ENCODE measurements at regions not wholly inside any gene's neighbourhood (a gene's known extent, or its start where the extent isn't known, plus 50 kb on each side); places are given as distances from the start of the nearest gene placed in this dataset.

DNA sequence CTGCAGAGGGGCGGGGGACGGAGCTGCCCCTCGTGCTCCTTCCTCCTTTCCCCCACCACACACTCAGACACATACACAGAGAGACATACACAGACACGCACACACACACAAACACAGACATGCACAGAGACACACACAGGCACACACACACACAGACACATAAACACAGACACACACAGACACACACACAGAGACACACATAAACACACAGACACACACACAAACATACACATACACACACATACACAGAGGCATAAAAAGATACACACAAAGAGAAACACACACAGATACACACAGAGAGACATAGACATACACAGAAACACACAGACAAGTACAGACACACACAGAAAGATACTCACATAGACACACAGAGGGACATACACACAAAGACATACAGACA is 136.0 kb downstream of the UQCRFS1 start:
- Histone ChIP-seq H3K9me3 (replicated peaks in 1 of 3) (no peaks in the 10 kb centered on the region), H3K27ac (no peak overlapping the region), H3K27me3 (no peaks in the 10 kb centered on the region), H3K4me1 (replicated peaks in 1 of 2) (peaks cover 0 to 4% of the 10 kb centered on the region in 2 donors), H3K36me3 (replicated peaks in 1 of 2) (no peaks in the 10 kb centered on the region), H3K4me3 (no peak overlapping the region)
- TF ChIP-seq CTCF (IDR thresholded peaks at IDR 0.05) (no peak), POLR2A (IDR thresholded peaks at IDR 0.05) (no peak)
- intact Hi-C loops (cut with DNase I), result no loop called here
- whole genome bisulfite sequencing, 4 donors, result 75 to 92% (median 83%) methylated on average over 4 of the region's 4 CpGs
- no peak for DNase-seq

GRCh38 chr19:29076161-29076560 is 136.8 kb downstream of the UQCRFS1 start:
- peaks cover 0 to 4% of the 10 kb centered on the region in 2 donors for H3K4me1 ChIP-seq (replicated peaks in 1 of 2)
- TF ChIP-seq CTCF (IDR thresholded peaks at IDR 0.05) (no peak), POLR2A (IDR thresholded peaks at IDR 0.05) (no peak)
- WGBS, 4 donors, result 78 to 82% (median 81%) methylated on average over 2 to 4 of the region's 4 CpGs
- no peaks in the 10 kb centered on the region for H3K36me3 ChIP-seq (replicated peaks in 1 of 2)
- intact Hi-C loops (cut with DNase I), result no loop called here
- H3K27me3 ChIP-seq, result no peaks in the 10 kb centered on the region
- H3K9me3 ChIP-seq (replicated peaks in 1 of 3), result no peaks in the 10 kb centered on the region
- H3K27ac ChIP-seq, result no peak overlapping the region
- H3K4me3 ChIP-seq, result no peak overlapping the region
- DNase-seq, result no peak

DNA sequence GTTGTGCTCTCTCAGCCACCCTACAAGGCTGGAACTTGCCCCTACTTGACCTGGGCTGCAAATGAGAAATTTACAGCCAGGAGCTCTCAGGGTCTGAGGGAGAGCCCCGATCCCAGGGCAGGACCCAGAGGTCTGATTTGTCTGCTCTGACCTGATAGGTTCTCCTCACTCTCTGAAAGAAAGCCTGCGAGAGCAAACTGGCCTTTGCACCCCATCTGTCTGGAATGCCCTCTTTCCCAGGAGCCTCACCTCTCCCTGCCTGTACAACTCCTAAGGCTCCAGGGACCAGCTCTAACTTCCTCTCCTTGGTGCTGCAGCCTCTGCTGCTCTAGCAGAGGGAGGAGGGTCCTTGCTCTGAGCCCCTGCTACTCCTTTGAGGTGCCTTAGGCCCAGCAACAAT is 137.8 kb downstream of the UQCRFS1 start:
- Histone ChIP-seq H3K27ac (no peak overlapping the region), H3K4me1 (replicated peaks in 1 of 2) (peaks cover 0 to 4% of the 10 kb centered on the region in 2 donors), H3K9me3 (replicated peaks in 1 of 3) (no peaks in the 10 kb centered on the region), H3K27me3 (no peaks in the 10 kb centered on the region), H3K4me3 (no peak overlapping the region), H3K36me3 (replicated peaks in 1 of 2) (no peaks in the 10 kb centered on the region)
- intact Hi-C loops (cut with DNase I), result no loop called here
- no peak for DNase-seq
- 73 to 80% (median 76%) methylated on average over 2 of the region's 2 CpGs for WGBS, 4 donors
- TF ChIP-seq CTCF (IDR thresholded peaks at IDR 0.05) (no peak), POLR2A (IDR thresholded peaks at IDR 0.05) (no peak)

GRCh38 chr19:29074579-29074978 is 138.4 kb downstream of the UQCRFS1 start:
- DNase-seq, result no peak
- no peak overlapping the region for H3K4me3 ChIP-seq
- TF ChIP-seq POLR2A (IDR thresholded peaks at IDR 0.05) (no peak), CTCF (IDR thresholded peaks at IDR 0.05) (no peak)
- 82 to 88% (median 83%) methylated on average over 5 of the region's 5 CpGs for WGBS, 4 donors
- no peak overlapping the region for H3K27ac ChIP-seq
- H3K9me3 ChIP-seq (replicated peaks in 1 of 3), result no peaks in the 10 kb centered on the region
- intact Hi-C loops (cut with DNase I), result no loop called here
- peaks cover 0 to 4% of the 10 kb centered on the region in 2 donors for H3K4me1 ChIP-seq (replicated peaks in 1 of 2)
- no peaks in the 10 kb centered on the region for H3K27me3 ChIP-seq
- no peaks in the 10 kb centered on the region for H3K36me3 ChIP-seq (replicated peaks in 1 of 2)
